ENCODE measurements at regions not wholly inside any gene's neighbourhood (a gene's known extent, or its start where the extent isn't known, plus 50 kb on each side); places are given as distances from the start of the nearest gene placed in this dataset.

DNA sequence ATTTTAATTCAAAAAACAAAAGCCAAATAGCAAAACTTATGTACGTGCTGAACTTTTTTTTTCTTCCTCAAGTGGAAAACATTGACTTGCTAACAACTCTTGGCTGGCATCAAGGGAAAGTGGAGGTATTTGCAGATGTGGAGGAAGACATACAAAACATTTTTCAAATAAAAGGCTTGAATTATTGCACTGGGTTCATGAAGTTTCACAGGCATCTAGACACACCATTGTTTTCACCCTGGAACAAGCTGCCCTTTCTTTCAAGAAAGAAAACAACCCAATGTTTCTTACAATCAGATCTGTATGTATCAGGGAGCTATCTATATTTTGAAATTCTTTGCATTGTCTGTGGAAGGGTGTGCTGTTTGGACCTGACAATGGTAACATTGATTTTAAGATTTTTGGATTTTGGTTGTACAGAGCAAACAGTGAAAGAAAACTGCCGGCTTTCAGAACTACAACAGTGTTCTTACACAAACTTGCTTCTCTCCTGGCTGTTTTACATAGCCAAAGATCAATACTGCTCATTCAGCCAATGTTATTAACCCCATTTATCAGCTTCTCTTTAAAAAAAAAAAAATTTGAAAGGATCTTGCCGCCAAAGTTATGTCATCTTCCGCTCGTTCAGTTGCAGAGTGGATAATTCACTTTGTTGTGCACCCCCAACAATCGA, 187.7 kb upstream of the FOXD3 start:
- TF ChIP-seq POLR2A (IDR thresholded peaks at IDR 0.05; ENCODE audit: low read depth, low read length): no peak
- TF ChIP-seq POU2F2 (IDR thresholded peaks at IDR 0.05; ENCODE audit: low read depth, low read length): no peak
- TF ChIP-seq SPI1 (IDR thresholded peaks at IDR 0.05; ENCODE audit: low read depth, low read length): no peak
- TF ChIP-seq PAX5 (IDR thresholded peaks at IDR 0.05; ENCODE audit: insufficient read depth, low read length, severe bottlenecking): no peak
- TF ChIP-seq POLR2AphosphoS5 (IDR thresholded peaks at IDR 0.05; ENCODE audit: low read depth, low read length): no peak

All from GM12891 (cell line).